Mucosa of descending colon (tissue), 3 donors: ENCODE measurements at regions not wholly inside any gene's neighbourhood (a gene's known extent, or its start where the extent isn't known, plus 50 kb on each side); places are given as distances from the start of the nearest gene placed in this dataset.
A peak's percentile ranks its signal among the peaks of the same experiment; 100 is the strongest.

ENCODE experiments used
- ATAC-seq: fragments of 200-7000 bp; cut with Tn5 transposase; one replicate; pipeline ENCODE4 v1.9.1; 2020; ENCODE audit warnings: mild to moderate bottlenecking, moderate library complexity
- DNase-seq, 3 donors: peaks; one replicate each; pipeline ENCODE4 v3.0.0-alpha.2; 2020
- H3K36me3 ChIP-seq: fragments of 200-600 bp; one replicate; pipeline ENCODE4 v1.8.0; 2021; ENCODE audit warnings: low read depth, mild to moderate bottlenecking
- H3K4me1 ChIP-seq: fragments of 200-600 bp; one replicate; pipeline ENCODE4 v1.8.0; 2021; ENCODE audit warnings: low read depth, mild to moderate bottlenecking
- H3K4me3 ChIP-seq: fragments of 200-600 bp; one replicate; pipeline ENCODE4 v1.8.0; 2021; ENCODE audit warnings: mild to moderate bottlenecking
- H3K9me3 ChIP-seq: fragments of 200-600 bp; one replicate; pipeline ENCODE4 v1.8.0; 2021; ENCODE audit warnings: mild to moderate bottlenecking
- intact Hi-C, 2 donors: fragments of 100-400 bp; cut with DNase I in 1 of 2; cut with micrococcal nuclease in 1 of 2; formaldehyde crosslinking; loops; one replicate each; pipeline versions ENCODE4 v1.11.0 to v1.11.1; 2022; cut with DNase I, micrococcal nuclease
- TF ChIP-seq, protein P1 (sequence below): fragments of 200-600 bp; IDR thresholded peaks from one replicate; pipeline ENCODE4 v1.8.0; 2022; ENCODE audit warnings: antibody characterized with exemption, mild to moderate bottlenecking
- donor health status: DM: no; HTN: no; CAD: no; lungs with moderate emphysema.
- donor health status: DM: no; HTN: no; CAD: no.
- donor health status: DM: no; HTN: yes; CAD: no.

DNA sequence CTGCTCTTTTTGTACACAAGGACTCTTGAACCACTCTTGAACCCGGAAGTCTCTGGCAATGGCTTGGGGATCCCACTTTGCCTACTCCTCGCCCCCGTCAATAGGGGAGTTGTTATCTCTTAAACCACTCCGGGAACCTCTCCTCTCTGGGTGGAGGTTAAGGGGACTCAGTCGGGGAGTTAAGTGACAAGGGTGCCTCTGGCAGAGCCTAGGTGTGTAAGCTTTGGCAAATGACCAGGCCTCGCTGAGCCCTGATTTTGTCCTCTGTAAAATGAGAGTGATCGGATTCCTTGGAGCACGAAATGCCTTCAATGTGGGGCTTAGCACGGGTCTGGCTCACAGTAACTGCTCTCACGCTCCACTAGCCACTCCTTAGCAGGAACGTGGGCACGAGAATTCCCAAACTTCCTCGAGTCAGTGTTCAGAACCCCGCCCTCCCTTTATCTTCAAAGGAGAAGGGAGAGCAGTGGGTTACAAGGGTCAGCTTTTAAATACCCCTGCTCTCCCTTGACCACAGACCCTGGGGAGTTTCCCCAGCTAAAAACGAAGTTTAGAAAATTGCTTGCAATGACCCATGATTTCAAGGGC, 193.3 kb downstream of the KATNAL1 start:
- no peaks in the 10 kb centered on the region for H3K9me3 ChIP-seq
- H3K4me1 ChIP-seq, result peaks cover 11% of the 10 kb centered on the region
- H3K4me3 ChIP-seq, result no peak overlapping the region
- DNase-seq (peak in 2 of 3 donors; percentile 51 to 68), ATAC-seq (peak; percentile 59)
- no peaks in the 10 kb centered on the region for H3K36me3 ChIP-seq
- intact Hi-C loops, result loop anchor here (5.0 to 10.0 kb wide), 6 partner anchors 189 to 602 kb away; no protein-coding TSS in a partner anchor
- TF ChIP-seq, protein P1, sequence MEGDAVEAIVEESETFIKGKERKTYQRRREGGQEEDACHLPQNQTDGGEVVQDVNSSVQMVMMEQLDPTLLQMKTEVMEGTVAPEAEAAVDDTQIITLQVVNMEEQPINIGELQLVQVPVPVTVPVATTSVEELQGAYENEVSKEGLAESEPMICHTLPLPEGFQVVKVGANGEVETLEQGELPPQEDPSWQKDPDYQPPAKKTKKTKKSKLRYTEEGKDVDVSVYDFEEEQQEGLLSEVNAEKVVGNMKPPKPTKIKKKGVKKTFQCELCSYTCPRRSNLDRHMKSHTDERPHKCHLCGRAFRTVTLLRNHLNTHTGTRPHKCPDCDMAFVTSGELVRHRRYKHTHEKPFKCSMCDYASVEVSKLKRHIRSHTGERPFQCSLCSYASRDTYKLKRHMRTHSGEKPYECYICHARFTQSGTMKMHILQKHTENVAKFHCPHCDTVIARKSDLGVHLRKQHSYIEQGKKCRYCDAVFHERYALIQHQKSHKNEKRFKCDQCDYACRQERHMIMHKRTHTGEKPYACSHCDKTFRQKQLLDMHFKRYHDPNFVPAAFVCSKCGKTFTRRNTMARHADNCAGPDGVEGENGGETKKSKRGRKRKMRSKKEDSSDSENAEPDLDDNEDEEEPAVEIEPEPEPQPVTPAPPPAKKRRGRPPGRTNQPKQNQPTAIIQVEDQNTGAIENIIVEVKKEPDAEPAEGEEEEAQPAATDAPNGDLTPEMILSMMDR, result no peak

- H3K4me1 ChIP-seq, result peaks cover 12% of the 10 kb centered on the region
- TF ChIP-seq, protein P1, result no peak
- no peaks in the 10 kb centered on the region for H3K36me3 ChIP-seq
- no peak overlapping the region for H3K4me3 ChIP-seq
- ATAC-seq (no peak), DNase-seq (peak in 1 of 3 donors; percentile 37)
- H3K9me3 ChIP-seq, result no peaks in the 10 kb centered on the region
- intact Hi-C loops, result loop anchor here (5.0 to 10.0 kb wide), 6 partner anchors 189 to 601 kb away; no protein-coding TSS in a partner anchor
These were observed 193.8 kb downstream of the KATNAL1 start for GRCh38 chr13:30113551-30113950.

DNA sequence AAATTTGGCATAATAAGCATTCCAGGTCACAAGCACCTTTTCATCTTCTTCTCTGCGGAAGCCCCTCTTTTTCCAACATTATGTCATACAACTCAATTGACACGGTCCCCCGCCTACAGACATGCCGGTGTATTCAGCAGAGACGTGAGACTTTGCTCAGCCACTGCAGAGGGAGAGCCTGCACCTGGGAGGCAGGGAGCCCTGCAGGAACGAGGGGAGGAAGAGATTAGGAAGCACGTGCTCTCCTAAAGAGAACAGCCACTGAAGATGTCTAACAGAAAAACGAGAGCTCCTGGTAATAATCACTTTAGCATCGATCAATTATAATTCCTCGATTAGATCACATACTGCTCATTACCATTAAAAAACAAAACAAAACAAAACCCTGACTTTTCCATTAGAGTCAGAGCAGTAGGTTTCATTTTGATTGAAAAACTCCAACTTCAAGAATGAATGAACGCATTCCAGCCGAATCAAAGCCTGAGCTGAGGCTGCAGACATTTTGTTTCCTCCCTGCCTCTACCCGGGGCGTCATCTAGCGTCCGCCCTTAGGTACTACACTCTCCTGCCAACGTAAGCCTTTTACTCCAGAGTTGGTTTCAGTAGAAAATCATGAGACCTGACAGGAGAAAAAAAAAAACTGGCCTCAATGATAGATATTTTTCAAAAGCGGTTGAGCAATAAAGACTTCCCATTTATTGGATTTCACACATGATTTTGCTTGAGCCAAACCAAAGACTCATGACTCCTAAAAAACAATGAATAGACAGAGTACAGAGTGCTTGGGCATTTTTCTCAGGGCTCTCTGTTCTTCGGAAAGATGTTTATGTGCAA, 194.5 kb downstream of the KATNAL1 start:
- DNase-seq (peak; percentile 77 to 89 (median 80)), ATAC-seq (peak; percentile 60)
- Histone ChIP-seq H3K4me3 (no peak overlapping the region), H3K9me3 (no peaks in the 10 kb centered on the region), H3K4me1 (peaks cover 17% of the 10 kb centered on the region), H3K36me3 (no peaks in the 10 kb centered on the region)
- intact Hi-C loops, result loop anchor here (5.0 to 10.0 kb wide), 6 partner anchors 188 to 601 kb away; no protein-coding TSS in a partner anchor
- TF ChIP-seq, protein P1, result peak; percentile 98

GRCh38 chr13:30111810-30112209, 195.5 kb downstream of the KATNAL1 start:
- intact Hi-C loops, result loop anchor here (5.0 to 10.0 kb wide), 6 partner anchors 187 to 600 kb away; no protein-coding TSS in a partner anchor
- H3K36me3 ChIP-seq, result no peaks in the 10 kb centered on the region
- peaks cover 17% of the 10 kb centered on the region for H3K4me1 ChIP-seq
- H3K9me3 ChIP-seq, result no peaks in the 10 kb centered on the region
- H3K4me3 ChIP-seq, result no peak overlapping the region
- TF ChIP-seq, protein P1, result no peak
- DNase-seq (no peak), ATAC-seq (no peak)

DNA sequence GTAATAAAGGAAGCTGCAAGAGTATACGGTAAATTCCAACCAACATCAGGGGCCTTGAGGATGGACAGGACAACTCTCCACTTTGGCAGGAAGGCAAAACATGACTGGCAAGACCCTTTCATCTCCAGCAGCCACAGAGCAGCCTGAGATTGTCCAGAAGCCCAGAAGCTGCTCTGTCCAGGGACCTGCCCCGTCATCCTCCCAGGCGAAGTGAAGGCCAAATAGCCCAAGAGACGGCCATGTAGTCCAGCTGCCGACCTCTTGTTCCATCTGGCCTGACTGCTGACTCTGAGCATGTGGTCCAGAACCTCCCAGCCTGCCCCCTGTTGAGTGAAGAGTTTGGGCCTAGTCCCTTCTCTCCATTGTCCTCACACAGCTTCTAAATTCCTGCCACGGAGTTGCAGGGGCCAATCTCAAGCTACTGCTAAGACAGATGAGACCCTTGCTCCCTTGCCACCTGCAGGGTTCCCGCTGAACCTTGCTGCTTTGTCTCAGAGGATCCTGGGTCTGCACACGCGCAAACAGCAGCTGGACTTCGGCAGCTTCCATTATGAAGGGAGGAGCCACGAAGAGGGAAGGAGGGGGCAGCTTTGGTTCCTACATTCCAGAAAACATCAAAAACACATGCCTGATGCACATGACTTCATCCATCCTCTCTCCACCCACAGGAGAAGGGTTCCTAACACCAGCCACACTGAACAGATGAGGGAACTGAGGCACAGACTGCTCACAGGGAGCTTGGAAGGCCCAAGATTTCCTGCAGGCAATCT, 196.9 kb downstream of the KATNAL1 start:
- DNase-seq (no peak), ATAC-seq (no peak)
- intact Hi-C loops, result loop anchor here (5.0 to 10.0 kb wide), 6 partner anchors 186 to 598 kb away; no protein-coding TSS in a partner anchor
- H3K4me3 ChIP-seq, result no peak overlapping the region
- H3K9me3 ChIP-seq, result no peaks in the 10 kb centered on the region
- TF ChIP-seq, protein P1, result no peak
- peaks cover 17% of the 10 kb centered on the region for H3K4me1 ChIP-seq
- no peaks in the 10 kb centered on the region for H3K36me3 ChIP-seq
